GM23248 (cell line): ENCODE measurements at regions not wholly inside any gene's neighbourhood (a gene's known extent, or its start where the extent isn't known, plus 50 kb on each side); places are given as distances from the start of the nearest gene placed in this dataset.

Source experiments
- DNase-seq: peaks from one replicate; pipeline ENCODE4 v3.0.0-alpha.2; 2015
- H2AFZ ChIP-seq: fragments of 200-600 bp; sonication (generic); 2 replicates; pipeline ENCODE4 v1.6.1; 2016; ENCODE audit warnings: antibody characterized with exemption
- H3F3A ChIP-seq: fragments of 200-600 bp; sonication (generic); 2 replicates; pipeline ENCODE4 v1.6.1; 2016; ENCODE audit warnings: mild to moderate bottlenecking, antibody characterized with exemption, mixed run types; ENCODE audit not compliant: insufficient read depth
- H3K27ac ChIP-seq: fragments of 200-600 bp; sonication (generic); 2 replicates; pipeline ENCODE4 v1.5.1; 2016; ENCODE audit warnings: mild to moderate bottlenecking
- H3K27me3 ChIP-seq: fragments of 200-600 bp; sonication (generic); replicated peaks from 2 replicates; pipeline ENCODE4 v1.6.1; 2016; ENCODE audit warnings: mild to moderate bottlenecking; ENCODE audit not compliant: insufficient read depth
- H3K36me3 ChIP-seq: fragments of 200-600 bp; sonication (generic); 2 replicates; pipeline ENCODE4 v1.6.1; 2016; ENCODE audit warnings: low read depth, mild to moderate bottlenecking
- H3K4me1 ChIP-seq: fragments of 200-600 bp; sonication (generic); 2 replicates; pipeline ENCODE4 v1.6.1; 2016; ENCODE audit warnings: mild to moderate bottlenecking; ENCODE audit not compliant: insufficient read depth
- H3K4me2 ChIP-seq: fragments of 200-600 bp; sonication (generic); one replicate; pipeline ENCODE4 v1.6.1; 2016; ENCODE audit warnings: mild to moderate bottlenecking; ENCODE audit not compliant: unreplicated experiment
- H3K4me3 ChIP-seq: fragments of 200-600 bp; sonication (generic); 2 replicates; pipeline ENCODE4 v1.5.1; 2016; ENCODE audit warnings: mild to moderate bottlenecking
- H3K79me2 ChIP-seq: fragments of 200-600 bp; sonication (generic); 2 replicates; pipeline ENCODE4 v1.6.1; 2016; ENCODE audit warnings: mild to moderate bottlenecking; ENCODE audit not compliant: insufficient read depth
- H3K9ac ChIP-seq: fragments of 200-600 bp; sonication (generic); 2 replicates; pipeline ENCODE4 v1.6.1; 2016; ENCODE audit warnings: mild to moderate bottlenecking
- H3K9me2 ChIP-seq: fragments of 200-600 bp; sonication (generic); 2 replicates; pipeline ENCODE4 v1.6.1; 2016; ENCODE audit warnings: mixed run types, mild to moderate bottlenecking, moderate library complexity; ENCODE audit not compliant: insufficient read depth
- H3K9me3 ChIP-seq: fragments of 200-600 bp; sonication (generic); one replicate; pipeline ENCODE4 v1.6.1; 2017; ENCODE audit warnings: low read depth
- H4K20me1 ChIP-seq: fragments of 200-600 bp; sonication (generic); 2 replicates; pipeline ENCODE4 v1.6.0; 2016; ENCODE audit not compliant: insufficient read depth
- EZH2 ChIP-seq: fragments of 200-600 bp; sonication (generic); IDR thresholded peaks from 2 replicates; pipeline ENCODE4 v1.6.1; 2018; ENCODE audit warnings: antibody characterized with exemption, mild to moderate bottlenecking; ENCODE audit not compliant: insufficient read depth, poor library complexity, severe bottlenecking
- EZH2phosphoT487 ChIP-seq: fragments of 200-600 bp; sonication (generic); IDR thresholded peaks from 2 replicates; pipeline ENCODE4 v1.6.1; 2018; ENCODE audit warnings: antibody characterized with exemption, moderate library complexity, mild to moderate bottlenecking, low read depth; ENCODE audit not compliant: insufficient read depth
- WGBS, 2 experiments: methylation state at CpG; one replicate each; pipeline ENCODE4 v1.1.6; 2015 to 2017; ENCODE audit warnings: low lambda C conversion rate in 2 of 2, low coverage in 1 of 2; ENCODE audit errors: missing lambda C conversion rate in 2 of 2; 5-methylcytosine and 5-hydroxymethylcytosine counted together
- in situ Hi-C: fragments of 300-500 bp; cut with MboI; formaldehyde crosslinking; loops from 2 replicates; pipeline ENCODE4 v1.15.0; 2020

DNA sequence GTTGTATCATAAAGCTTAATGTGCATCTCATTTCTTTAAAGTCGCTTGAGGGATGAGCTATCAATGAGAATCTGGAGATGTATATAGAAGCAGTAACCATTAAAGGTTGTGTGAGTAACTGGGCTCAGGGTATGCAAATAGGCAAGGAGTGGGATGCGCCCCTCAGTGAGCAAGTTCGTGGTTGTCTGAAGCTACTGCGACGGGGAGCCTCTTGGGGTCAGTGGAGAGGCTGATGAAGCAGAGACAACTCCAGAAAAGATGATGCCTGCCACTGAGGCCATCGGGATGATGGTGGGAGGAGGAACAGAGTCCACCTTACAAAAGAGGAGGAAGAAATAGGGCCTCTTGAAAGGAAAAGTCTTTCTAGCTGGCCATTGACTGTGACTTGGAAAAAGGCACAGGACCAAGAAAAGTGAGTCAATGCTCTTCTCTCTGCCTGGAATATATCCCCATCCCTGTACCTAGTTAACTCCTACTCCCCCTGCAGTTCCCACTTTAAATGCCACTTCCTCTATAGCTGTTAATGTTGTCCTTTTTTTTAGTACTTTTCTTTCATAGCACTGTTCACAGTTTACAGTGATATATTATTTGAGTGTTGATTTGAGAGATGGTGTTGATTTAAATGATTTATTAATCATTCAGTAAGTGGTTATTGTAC is 51.4 kb upstream of the LSM6 start:
- Histone ChIP-seq H3K36me3 (no peaks in the 10 kb centered on the region), H3K4me2 (no peak overlapping the region), H3K9ac (no peak overlapping the region), H3K27ac (no peak overlapping the region), H4K20me1 (no peaks in the 10 kb centered on the region), H2AFZ (no peak overlapping the region), H3K4me3 (no peak overlapping the region), H3K4me1 (no peaks in the 10 kb centered on the region), H3K79me2 (no peaks in the 10 kb centered on the region), H3K9me2 (no peaks in the 10 kb centered on the region), H3F3A (no peaks in the 10 kb centered on the region), H3K27me3 (no peaks in the 10 kb centered on the region), H3K9me3 (no peaks in the 10 kb centered on the region)
- in situ Hi-C loops, result no loop called here
- TF ChIP-seq EZH2 (no peak), EZH2phosphoT487 (no peak)
- 67 to 73% methylated on average over 6 of the region's 6 CpGs for WGBS, 2 experiments
- peak; percentile 24 for DNase-seq

DNA sequence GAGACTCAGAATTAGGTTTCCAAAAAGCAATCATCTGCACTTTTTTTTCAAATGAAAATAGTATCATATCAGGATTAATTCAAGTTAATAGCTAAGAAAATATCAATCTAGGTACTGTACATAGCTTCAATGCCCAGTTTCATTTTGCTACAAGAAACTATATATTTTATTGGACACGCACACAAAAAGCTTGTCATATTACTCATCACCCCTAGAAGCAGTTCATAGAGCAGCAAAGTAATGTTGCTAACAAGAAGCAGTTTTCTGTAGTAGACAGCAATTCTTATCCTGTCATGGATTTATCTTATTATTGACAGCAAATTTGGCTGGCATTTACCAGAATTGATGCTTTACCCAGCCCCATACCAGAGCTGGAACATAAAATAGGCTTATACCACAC is 52.3 kb upstream of the LSM6 start:
- H3F3A ChIP-seq, result no peaks in the 10 kb centered on the region
- H3K4me2 ChIP-seq, result no peak overlapping the region
- H4K20me1 ChIP-seq, result no peaks in the 10 kb centered on the region
- TF ChIP-seq EZH2 (no peak), EZH2phosphoT487 (no peak)
- H2AFZ ChIP-seq, result no peak overlapping the region
- no peaks in the 10 kb centered on the region for H3K9me2 ChIP-seq
- H3K27ac ChIP-seq, result no peak overlapping the region
- 37 to 40% methylated on average over 1 of the region's 1 CpG for WGBS, 2 experiments
- no peak overlapping the region for H3K4me3 ChIP-seq
- H3K36me3 ChIP-seq, result no peaks in the 10 kb centered on the region
- no peaks in the 10 kb centered on the region for H3K9me3 ChIP-seq
- no peaks in the 10 kb centered on the region for H3K79me2 ChIP-seq
- in situ Hi-C loops, result no loop called here
- H3K9ac ChIP-seq, result no peak overlapping the region
- DNase-seq, result peak; percentile 14
- H3K4me1 ChIP-seq, result no peaks in the 10 kb centered on the region
- no peaks in the 10 kb centered on the region for H3K27me3 ChIP-seq

DNA sequence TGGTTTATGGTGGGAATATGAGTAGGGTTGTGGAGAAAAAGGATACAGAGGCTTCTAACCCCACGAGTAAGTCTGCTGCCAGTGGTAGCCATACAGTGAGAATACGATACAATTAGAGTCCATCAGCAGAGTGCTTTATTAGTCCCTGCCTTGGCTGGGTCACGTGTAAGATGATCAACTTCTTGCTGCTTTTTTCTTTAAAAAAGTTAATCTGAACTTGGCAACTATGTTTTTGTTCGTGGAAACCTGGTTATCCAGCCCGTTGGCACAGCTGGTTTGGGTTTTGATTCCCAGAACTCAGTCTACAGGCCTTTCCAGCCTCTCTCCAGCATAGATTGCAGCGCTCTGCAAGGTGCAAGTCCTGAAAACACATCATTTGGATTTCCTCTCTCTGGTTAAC is 53.1 kb upstream of the LSM6 start:
- Histone ChIP-seq H3K27ac (no peak overlapping the region), H3K9ac (no peak overlapping the region), H3K9me2 (no peaks in the 10 kb centered on the region), H3K9me3 (no peaks in the 10 kb centered on the region), H3K4me2 (no peak overlapping the region), H3K36me3 (no peaks in the 10 kb centered on the region), H3K79me2 (no peaks in the 10 kb centered on the region), H4K20me1 (no peaks in the 10 kb centered on the region), H3K27me3 (no peaks in the 10 kb centered on the region), H3K4me1 (no peaks in the 10 kb centered on the region), H3K4me3 (no peak overlapping the region), H2AFZ (no peak overlapping the region), H3F3A (no peaks in the 10 kb centered on the region)
- no peak for TF ChIP-seq EZH2phosphoT487
- no peak for TF ChIP-seq EZH2
- 36 to 39% methylated on average over 6 of the region's 6 CpGs for WGBS, 2 experiments
- in situ Hi-C loops, result no loop called here
- DNase-seq, result no peak

DNA sequence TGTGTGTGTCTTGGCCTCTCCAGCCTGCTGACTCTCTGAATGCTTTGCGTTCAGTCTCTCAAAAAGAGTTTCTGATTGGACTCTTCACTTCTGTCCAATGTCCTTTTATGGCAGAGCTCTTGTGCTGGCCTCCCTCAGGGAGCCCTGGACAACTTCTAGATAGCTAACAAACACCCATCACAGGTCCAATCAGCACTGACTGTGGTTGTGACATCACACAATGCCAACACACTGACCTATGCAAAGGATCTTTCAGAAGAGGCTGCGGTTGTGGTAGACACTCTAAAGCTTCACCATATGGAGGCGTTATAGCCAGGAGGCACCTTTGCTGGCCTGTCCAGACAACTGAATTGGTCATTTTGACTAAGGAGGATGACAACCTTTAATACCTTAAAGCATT is 53.8 kb upstream of the LSM6 start:
- Histone ChIP-seq H3K79me2 (no peaks in the 10 kb centered on the region), H3K9me3 (no peaks in the 10 kb centered on the region), H3K27ac (no peak overlapping the region), H3K9ac (no peak overlapping the region), H4K20me1 (no peaks in the 10 kb centered on the region), H3K4me1 (no peaks in the 10 kb centered on the region), H3F3A (no peaks in the 10 kb centered on the region), H3K4me3 (no peak overlapping the region), H3K36me3 (no peaks in the 10 kb centered on the region), H3K4me2 (no peak overlapping the region), H2AFZ (no peak overlapping the region), H3K9me2 (no peaks in the 10 kb centered on the region), H3K27me3 (no peaks in the 10 kb centered on the region)
- DNase-seq, result no peak
- in situ Hi-C loops, result no loop called here
- WGBS, 2 experiments, result 66% methylated on average over 3 of the region's 3 CpGs
- TF ChIP-seq EZH2phosphoT487 (no peak), EZH2 (no peak)
